Breast epithelium (tissue), 3 donors: ENCODE measurements at regions not wholly inside any gene's neighbourhood (a gene's known extent, or its start where the extent isn't known, plus 50 kb on each side); places are given as distances from the start of the nearest gene placed in this dataset.

Experiments used
- POLR2A ChIP-seq: fragments of 450-650 bp; IDR thresholded peaks from one replicate; pipeline ENCODE4 v1.6.1; 2016; ENCODE audit warnings: antibody characterized with exemption, mild to moderate bottlenecking, moderate library complexity
- POLR2AphosphoS5 ChIP-seq, 3 donors: sonication (generic); formaldehyde crosslinking; IDR thresholded peaks; one replicate each; pipeline ENCODE4 v1.6.1; 2017; ENCODE audit warnings: antibody characterized with exemption in 3 of 3
- TF ChIP-seq, protein P1 (sequence below), 3 donors: fragments of 450-650 bp; IDR thresholded peaks; one replicate each; pipeline ENCODE4 v1.5.1; 2016 to 2017; ENCODE audit warnings: antibody characterized with exemption in 3 of 3, mild to moderate bottlenecking in 3 of 3, moderate library complexity in 3 of 3

DNA sequence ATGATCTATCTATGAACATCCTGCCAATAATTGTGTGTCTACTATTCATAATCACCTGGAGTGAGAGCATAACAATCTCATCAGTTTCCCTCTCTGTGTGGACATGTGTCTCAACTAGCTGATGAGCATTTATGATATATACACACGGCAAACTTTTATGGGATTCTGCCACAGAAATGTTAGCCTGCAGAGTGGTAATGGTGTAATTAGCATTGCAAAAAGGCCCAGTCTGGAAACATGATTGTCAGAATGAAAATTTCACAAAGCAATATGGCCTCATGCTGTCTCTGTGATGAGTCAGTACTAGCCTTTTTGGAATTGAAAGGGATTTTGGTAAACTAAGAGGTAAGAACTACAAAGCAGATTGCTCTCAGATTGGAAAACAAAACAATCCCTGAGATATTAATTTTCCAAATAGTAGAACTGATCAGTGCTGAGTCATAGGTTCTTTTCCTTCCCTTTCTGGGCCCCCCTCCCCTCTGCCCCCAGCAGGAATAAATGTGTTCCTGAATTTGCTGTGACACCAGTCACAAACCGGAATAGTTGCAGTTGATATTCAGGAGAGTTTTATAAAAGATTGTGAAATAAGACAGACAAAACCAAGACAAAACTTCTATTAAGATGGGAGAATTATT, 189.2 kb downstream of the OSR1 start:
- TF ChIP-seq, protein P1, sequence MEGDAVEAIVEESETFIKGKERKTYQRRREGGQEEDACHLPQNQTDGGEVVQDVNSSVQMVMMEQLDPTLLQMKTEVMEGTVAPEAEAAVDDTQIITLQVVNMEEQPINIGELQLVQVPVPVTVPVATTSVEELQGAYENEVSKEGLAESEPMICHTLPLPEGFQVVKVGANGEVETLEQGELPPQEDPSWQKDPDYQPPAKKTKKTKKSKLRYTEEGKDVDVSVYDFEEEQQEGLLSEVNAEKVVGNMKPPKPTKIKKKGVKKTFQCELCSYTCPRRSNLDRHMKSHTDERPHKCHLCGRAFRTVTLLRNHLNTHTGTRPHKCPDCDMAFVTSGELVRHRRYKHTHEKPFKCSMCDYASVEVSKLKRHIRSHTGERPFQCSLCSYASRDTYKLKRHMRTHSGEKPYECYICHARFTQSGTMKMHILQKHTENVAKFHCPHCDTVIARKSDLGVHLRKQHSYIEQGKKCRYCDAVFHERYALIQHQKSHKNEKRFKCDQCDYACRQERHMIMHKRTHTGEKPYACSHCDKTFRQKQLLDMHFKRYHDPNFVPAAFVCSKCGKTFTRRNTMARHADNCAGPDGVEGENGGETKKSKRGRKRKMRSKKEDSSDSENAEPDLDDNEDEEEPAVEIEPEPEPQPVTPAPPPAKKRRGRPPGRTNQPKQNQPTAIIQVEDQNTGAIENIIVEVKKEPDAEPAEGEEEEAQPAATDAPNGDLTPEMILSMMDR (IDR thresholded peaks at IDR 0.05), result no peak
- no peak for TF ChIP-seq POLR2A
- TF ChIP-seq POLR2AphosphoS5 (IDR thresholded peaks at IDR 0.05), result no peak
